H1 (cell line): ENCODE measurements at regions not wholly inside any gene's neighbourhood (a gene's known extent, or its start where the extent isn't known, plus 50 kb on each side); places are given as distances from the start of the nearest gene placed in this dataset.
"Not testable (repeated sequence)": the region's sequence is repeated elsewhere in the genome, so short reads cannot be mapped to it uniquely, and the experiment has no call there.

Experiments
- BRCA1 ChIP-seq: IDR thresholded peaks from 2 replicates; pipeline ENCODE4 v1.6.1; 2012; ENCODE audit warnings: low read depth, low read length, improper control_type of control experiment
- CBX8 ChIP-seq: fragments of 300-800, 300-1000 bp; sonication (generic); IDR thresholded peaks from 2 replicates; pipeline ENCODE4 v1.7.1; 2016; ENCODE audit warnings: low read depth, low read length, borderline replicate concordance
- CHD2 ChIP-seq: IDR thresholded peaks from 2 replicates; pipeline ENCODE4 v1.6.1; 2012; ENCODE audit warnings: low read length, improper control_type of control experiment
- EP300 ChIP-seq, 2 experiments: IDR thresholded peaks; 1 replicate in 1 of 2; 2 replicates in 1 of 2; pipeline ENCODE4 v1.6.1; 2011 to 2012; ENCODE audit warnings: low read depth in 2 of 2, low read length in 2 of 2, mild to moderate bottlenecking in 2 of 2, borderline replicate concordance in 1 of 2, inconsistent platforms in 1 of 2, moderate library complexity in 1 of 2
- EZH2 ChIP-seq: fragments of 200-600 bp; sonication (generic); IDR thresholded peaks from 2 replicates; pipeline ENCODE4 v1.7.1; 2012; ENCODE audit warnings: low read depth, mild to moderate bottlenecking, moderate library complexity, low read length, inconsistent platforms; ENCODE audit not compliant: severe bottlenecking
- HDAC6 ChIP-seq: IDR thresholded peaks from one replicate; pipeline ENCODE4 v1.7.1; 2012; ENCODE audit warnings: low read depth, mild to moderate bottlenecking, inconsistent platforms, low read length, moderate library complexity
- JUN ChIP-seq: IDR thresholded peaks from 2 replicates; pipeline ENCODE4 v1.6.1; 2011; ENCODE audit warnings: low read depth, mild to moderate bottlenecking, improper control_type of control experiment, low read length
- POLR2A ChIP-seq, 2 experiments: IDR thresholded peaks; 1 replicate in 1 of 2; 2 replicates in 1 of 2; pipeline ENCODE4 v1.6.1; 2011; ENCODE audit warnings: low read depth in 2 of 2, low read length in 2 of 2, mild to moderate bottlenecking in 2 of 2; ENCODE audit errors: control extremely low read depth in 1 of 2
- POLR2AphosphoS5 ChIP-seq: IDR thresholded peaks from 2 replicates; pipeline ENCODE4 v1.6.1; 2011; ENCODE audit warnings: low read depth, low read length
- TBP ChIP-seq: IDR thresholded peaks from 2 replicates; pipeline ENCODE4 v1.6.1; 2011; ENCODE audit warnings: low read depth, low read length, improper control_type of control experiment
- ZNF274 ChIP-seq: IDR thresholded peaks from 2 replicates; pipeline ENCODE4 v1.7.0; 2012; ENCODE audit warnings: low read length, borderline replicate concordance; ENCODE audit errors: extremely low read depth
- TF ChIP-seq, protein P1 (sequence below), 3 experiments: IDR thresholded peaks; 1 replicate in 2 of 3; 2 replicates in 1 of 3; pipeline versions ENCODE4 v1.5.1 to v1.6.1; 2011; ENCODE audit warnings: low read length in 3 of 3, mild to moderate bottlenecking in 3 of 3, inconsistent platforms in 2 of 3, low read depth in 1 of 3, moderate library complexity in 1 of 3; ENCODE audit not compliant: insufficient read depth in 1 of 3; ENCODE audit errors: control extremely low read depth in 1 of 3
- TF ChIP-seq, protein P2 (sequence below): IDR thresholded peaks from 2 replicates; pipeline ENCODE4 v1.6.1; 2011; ENCODE audit warnings: low read depth, mild to moderate bottlenecking, low read length; ENCODE audit not compliant: insufficient read depth

GRCh38 chr1:120607882-120608281 lies 115.9 kb upstream of the NBPF26 start:
- TF ChIP-seq, protein P1, sequence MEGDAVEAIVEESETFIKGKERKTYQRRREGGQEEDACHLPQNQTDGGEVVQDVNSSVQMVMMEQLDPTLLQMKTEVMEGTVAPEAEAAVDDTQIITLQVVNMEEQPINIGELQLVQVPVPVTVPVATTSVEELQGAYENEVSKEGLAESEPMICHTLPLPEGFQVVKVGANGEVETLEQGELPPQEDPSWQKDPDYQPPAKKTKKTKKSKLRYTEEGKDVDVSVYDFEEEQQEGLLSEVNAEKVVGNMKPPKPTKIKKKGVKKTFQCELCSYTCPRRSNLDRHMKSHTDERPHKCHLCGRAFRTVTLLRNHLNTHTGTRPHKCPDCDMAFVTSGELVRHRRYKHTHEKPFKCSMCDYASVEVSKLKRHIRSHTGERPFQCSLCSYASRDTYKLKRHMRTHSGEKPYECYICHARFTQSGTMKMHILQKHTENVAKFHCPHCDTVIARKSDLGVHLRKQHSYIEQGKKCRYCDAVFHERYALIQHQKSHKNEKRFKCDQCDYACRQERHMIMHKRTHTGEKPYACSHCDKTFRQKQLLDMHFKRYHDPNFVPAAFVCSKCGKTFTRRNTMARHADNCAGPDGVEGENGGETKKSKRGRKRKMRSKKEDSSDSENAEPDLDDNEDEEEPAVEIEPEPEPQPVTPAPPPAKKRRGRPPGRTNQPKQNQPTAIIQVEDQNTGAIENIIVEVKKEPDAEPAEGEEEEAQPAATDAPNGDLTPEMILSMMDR (IDR thresholded peaks at IDR 0.05; ENCODE audit: control extremely low read depth in 1 of 3, insufficient read depth in 1 of 3, low read depth in 1 of 3, low read length in 3 of 3) = not testable (repeated sequence)
- TF ChIP-seq TBP; ZNF274; POLR2A (IDR thresholded peaks at IDR 0.05; ENCODE audit: control extremely low read depth in 1 of 2, low read depth in 2 of 2, low read length in 2 of 2); BRCA1; POLR2AphosphoS5; HDAC6; JUN; EP300 (IDR thresholded peaks at IDR 0.05; ENCODE audit: borderline replicate concordance in 1 of 2, low read depth in 2 of 2, low read length in 2 of 2); EZH2; CBX8; CHD2: not testable (repeated sequence)
- TF ChIP-seq, protein P2, sequence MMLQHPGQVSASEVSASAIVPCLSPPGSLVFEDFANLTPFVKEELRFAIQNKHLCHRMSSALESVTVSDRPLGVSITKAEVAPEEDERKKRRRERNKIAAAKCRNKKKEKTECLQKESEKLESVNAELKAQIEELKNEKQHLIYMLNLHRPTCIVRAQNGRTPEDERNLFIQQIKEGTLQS = not testable (repeated sequence)
